ENCODE measurements at regions not wholly inside any gene's neighbourhood (a gene's known extent, or its start where the extent isn't known, plus 50 kb on each side); places are given as distances from the start of the nearest gene placed in this dataset.

GRCh38 chr4:42225286-42225685, 72.8 kb upstream of the BEND4 start:
- Histone ChIP-seq H3K4me3 (no peak overlapping the region), H2AFZ (ENCODE audit: control insufficient read depth, low read depth, low read length) (no peak overlapping the region), H4K20me1 (ENCODE audit: control insufficient read depth, insufficient read depth) (no peaks in the 10 kb centered on the region), H3K27me3 (replicated peaks in 1 of 2; ENCODE audit: control insufficient read depth in 2 of 2, insufficient read depth in 2 of 2, low read length in 1 of 2) (peaks cover 0 to 2% of the 10 kb centered on the region in 2 experiments; a peak in 3 of 4 replicates), H3K27ac (ENCODE audit: control insufficient read depth, insufficient read depth) (no peak overlapping the region), H3K79me2 (ENCODE audit: control insufficient read depth, insufficient read depth, low read length) (no peaks in the 10 kb centered on the region), H3K9ac (ENCODE audit: control insufficient read depth, insufficient read depth, low read length) (no peak overlapping the region), H3K4me1 (ENCODE audit: control insufficient read depth, insufficient read depth, low read length) (no peaks in the 10 kb centered on the region), H3K4me2 (ENCODE audit: control insufficient read depth, insufficient read depth) (no peak overlapping the region), H3K9me3 (replicated peaks; ENCODE audit: control insufficient read depth, insufficient read depth, low read length) (no peaks in the 10 kb centered on the region), H3K36me3 (ENCODE audit: control insufficient read depth in 2 of 2, insufficient read depth in 2 of 2, low read length in 1 of 2) (no peaks in the 10 kb centered on the region)
- ChIA-PET CTCF (interaction anchor here (0.6 kb wide), 1 partner anchor 77 kb away, joined by 3 read pairs; no protein-coding TSS in a partner anchor), SMC1A (ENCODE audit: uncharacterized antibody, unreplicated experiment) (no interaction called here), RAD21 (ENCODE audit: unreplicated experiment) (no interaction called here), POLR2A (no interaction called here)
- TF ChIP-seq IRF4 (IDR thresholded peaks at IDR 0.05; ENCODE audit: low read depth, low read length) (no peak), SRF (IDR thresholded peaks at IDR 0.05; ENCODE audit: low read depth in 2 of 2, low read length in 2 of 2) (no peak)
- DNase-seq (ENCODE audit: low read depth, low spot score) (no peak), FAIRE-seq (no peak), ATAC-seq (no peak)
- in situ Hi-C loops (cut with MboI) (no loop called here), intact Hi-C loops (cut with micrococcal nuclease; ENCODE audit: unreplicated experiment) (no loop called here)
- whole genome bisulfite sequencing (ENCODE audit: insufficient coverage, insufficient replicate concordance, low lambda C conversion rate, missing lambda C conversion rate) = 5% methylated on average over 1 of the region's 1 CpG
- BruUV-seq (replicated peaks) = no TSS peak

DNA sequence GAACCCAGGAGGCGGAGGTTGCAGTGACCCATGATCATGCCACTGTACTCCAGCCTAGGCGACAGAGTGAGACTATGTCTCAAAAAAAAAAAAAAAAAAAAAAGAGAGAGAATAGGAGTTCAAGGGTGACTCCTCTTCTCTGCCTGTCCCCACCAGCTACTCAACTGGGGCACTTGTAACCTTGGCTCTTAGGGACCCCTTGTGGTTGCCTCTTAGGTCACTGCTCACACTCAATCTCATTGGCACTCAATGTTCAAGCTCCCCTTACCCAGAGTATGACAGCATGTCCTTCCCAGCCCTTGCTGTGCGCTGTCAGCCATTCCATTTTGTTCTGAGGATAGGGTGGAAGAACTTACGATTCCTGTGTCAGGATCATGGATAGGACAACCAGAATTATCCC, 82.4 kb upstream of the BEND4 start:
- intact Hi-C loops (cut with micrococcal nuclease; ENCODE audit: unreplicated experiment) (no loop called here), in situ Hi-C loops (cut with MboI) (no loop called here)
- H3K9ac ChIP-seq (ENCODE audit: control insufficient read depth, insufficient read depth, low read length) = no peak overlapping the region
- no peak overlapping the region for H3K4me2 ChIP-seq (ENCODE audit: control insufficient read depth, insufficient read depth)
- SMC1A ChIA-PET (ENCODE audit: uncharacterized antibody, unreplicated experiment) = interaction anchor here (1.6 kb wide), 1 partner anchor 102 kb away, joined by 4 read pairs; no protein-coding TSS in a partner anchor
- H3K9me3 ChIP-seq (replicated peaks; ENCODE audit: control insufficient read depth, insufficient read depth, low read length) = no peaks in the 10 kb centered on the region
- H2AFZ ChIP-seq (ENCODE audit: control insufficient read depth, low read depth, low read length) = no peak overlapping the region
- DNase-seq (ENCODE audit: low read depth, low spot score) (no peak), FAIRE-seq (no peak), ATAC-seq (no peak)
- POLR2A ChIA-PET = no interaction called here
- no peak overlapping the region for H3K27ac ChIP-seq (ENCODE audit: control insufficient read depth, insufficient read depth)
- RAD21 ChIA-PET (ENCODE audit: unreplicated experiment) = interaction anchor here (0.5 to 0.7 kb wide), 3 partner anchors 277 to 325 kb away, joined by 3 to 5 read pairs (median 5); no protein-coding TSS in a partner anchor
- no peaks in the 10 kb centered on the region for H3K4me1 ChIP-seq (ENCODE audit: control insufficient read depth, insufficient read depth, low read length)
- no peaks in the 10 kb centered on the region; a peak in 1 of 4 replicates for H3K27me3 ChIP-seq (replicated peaks in 1 of 2; ENCODE audit: control insufficient read depth in 2 of 2, insufficient read depth in 2 of 2, low read length in 1 of 2)
- H3K79me2 ChIP-seq (ENCODE audit: control insufficient read depth, insufficient read depth, low read length) = no peaks in the 10 kb centered on the region
- no peaks in the 10 kb centered on the region for H4K20me1 ChIP-seq (ENCODE audit: control insufficient read depth, insufficient read depth)
- CTCF ChIA-PET = interaction anchor here (0.6 kb wide), 1 partner anchor 1657 kb away, joined by 4 read pairs; no protein-coding TSS in a partner anchor
- TF ChIP-seq CREM (IDR thresholded peaks at IDR 0.05; ENCODE audit: low read depth) (no peak), IKZF2 (IDR thresholded peaks at IDR 0.05) (no peak), ETV6 (conservative IDR thresholded peaks at IDR 0.05 in 1 of 2, IDR thresholded peaks at IDR 0.05 in 1 of 2; ENCODE audit: borderline replicate concordance in 1 of 2, low read depth in 1 of 2) (no peak)
- no peak overlapping the region for H3K4me3 ChIP-seq
- no peaks in the 10 kb centered on the region for H3K36me3 ChIP-seq (ENCODE audit: control insufficient read depth in 2 of 2, insufficient read depth in 2 of 2, low read length in 1 of 2)
- no TSS peak for BruUV-seq (replicated peaks)
- 29% methylated on average over 3 of the region's 4 CpGs for WGBS (ENCODE audit: insufficient coverage, insufficient replicate concordance, low lambda C conversion rate, missing lambda C conversion rate)
